GM18499 (cell line): ENCODE measurements at regions not wholly inside any gene's neighbourhood (a gene's known extent, or its start where the extent isn't known, plus 50 kb on each side); places are given as distances from the start of the nearest gene placed in this dataset.

Source experiments
- ATAC-seq: cut with Tn5 transposase; IDR thresholded peaks from one replicate; pipeline ENCODE4 v1.9.1; 2021; ENCODE audit warnings: moderate number of reproducible peaks; ENCODE audit not compliant: insufficient read depth, unreplicated experiment

GRCh38 chr5:56565283-56565615 lies 250.1 kb upstream of the MAP3K1 start:
- no peak for ATAC-seq

- no peak for ATAC-seq
These were observed 250.6 kb upstream of the MAP3K1 start for GRCh38 chr5:56564541-56565282.

DNA sequence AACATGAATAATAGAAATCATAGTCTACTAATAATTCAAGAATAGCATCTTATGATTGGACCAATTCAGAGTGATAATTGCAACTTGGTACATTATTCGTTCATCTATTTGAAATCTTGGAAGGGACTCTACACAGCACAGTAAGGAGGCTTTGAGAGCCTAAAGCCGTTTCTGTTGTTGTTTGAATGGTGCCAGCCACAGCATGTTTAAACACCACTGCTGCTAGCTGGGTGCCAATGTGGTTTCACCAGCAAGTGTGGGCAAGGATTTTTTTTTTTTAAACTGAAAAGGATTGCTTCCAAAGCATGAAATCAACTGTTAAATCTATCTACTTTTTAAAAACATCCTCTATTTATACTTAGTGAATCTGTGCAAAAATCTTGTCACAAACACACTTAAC lies 253.9 kb upstream of the MAP3K1 start:
- ATAC-seq = no peak

GRCh38 chr5:56558131-56558745 lies 257.1 kb upstream of the MAP3K1 start:
- no peak for ATAC-seq

- no peak for ATAC-seq
These were observed 258.2 kb upstream of the MAP3K1 start for GRCh38 chr5:56557198-56557597.

GRCh38 chr5:56552612-56553268 lies 262.6 kb upstream of the MAP3K1 start:
- ATAC-seq = no peak

DNA sequence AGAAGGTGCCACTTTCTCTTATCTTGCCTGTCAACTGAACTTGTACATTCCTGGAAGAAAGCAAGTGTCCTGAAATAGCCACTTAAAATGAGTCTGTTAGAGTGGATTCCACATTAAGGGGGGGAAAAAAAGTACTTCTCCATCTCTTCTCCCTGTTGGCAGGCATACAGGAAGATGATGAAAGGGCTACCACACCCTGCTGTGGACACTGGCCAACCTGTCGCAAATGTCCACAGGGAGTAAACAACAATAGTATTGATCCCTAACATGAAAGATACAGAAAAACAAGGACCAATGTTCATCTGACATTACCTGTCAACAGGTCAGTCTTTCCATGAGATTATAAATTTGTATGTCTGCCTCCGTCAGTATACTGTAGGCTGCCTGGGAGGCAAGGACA lies 265.1 kb upstream of the MAP3K1 start:
- no peak for ATAC-seq

DNA sequence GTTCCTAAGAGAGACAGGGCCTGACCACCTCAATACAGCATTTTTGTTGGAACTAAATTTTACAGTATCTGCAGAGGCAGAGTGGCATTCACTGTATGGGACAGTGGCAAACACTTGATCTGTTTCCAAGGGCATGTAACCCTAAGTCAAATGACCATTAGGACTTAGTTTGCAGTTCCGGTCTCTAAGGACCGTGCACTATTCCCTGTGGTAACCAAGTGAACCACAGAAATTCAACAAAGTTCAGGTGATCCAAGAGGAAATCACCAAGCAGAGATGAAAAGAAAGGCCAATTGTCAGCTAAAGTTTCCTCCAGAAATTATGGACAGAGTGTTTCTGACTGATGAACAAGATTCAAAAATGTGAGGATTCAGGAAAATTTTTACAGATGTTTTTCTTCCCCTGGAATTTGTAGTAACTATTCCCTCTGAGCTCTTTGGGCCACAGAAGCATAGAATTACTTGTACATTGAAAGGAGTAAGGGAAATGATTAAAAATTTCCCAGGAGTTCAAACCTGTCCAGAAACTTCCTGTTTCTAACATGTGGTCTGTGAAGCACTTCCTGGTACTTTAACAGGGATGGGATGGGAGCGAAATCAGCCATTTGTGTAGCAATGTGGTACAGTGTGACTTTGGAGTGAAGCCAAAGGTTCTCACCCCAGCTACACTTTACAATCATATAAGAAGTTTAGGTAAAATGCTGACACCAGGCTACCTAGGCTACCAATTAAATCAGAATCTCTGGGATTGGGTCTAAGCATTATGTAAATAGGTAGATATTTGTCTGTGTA lies 266.1 kb upstream of the MAP3K1 start:
- no peak for ATAC-seq

DNA sequence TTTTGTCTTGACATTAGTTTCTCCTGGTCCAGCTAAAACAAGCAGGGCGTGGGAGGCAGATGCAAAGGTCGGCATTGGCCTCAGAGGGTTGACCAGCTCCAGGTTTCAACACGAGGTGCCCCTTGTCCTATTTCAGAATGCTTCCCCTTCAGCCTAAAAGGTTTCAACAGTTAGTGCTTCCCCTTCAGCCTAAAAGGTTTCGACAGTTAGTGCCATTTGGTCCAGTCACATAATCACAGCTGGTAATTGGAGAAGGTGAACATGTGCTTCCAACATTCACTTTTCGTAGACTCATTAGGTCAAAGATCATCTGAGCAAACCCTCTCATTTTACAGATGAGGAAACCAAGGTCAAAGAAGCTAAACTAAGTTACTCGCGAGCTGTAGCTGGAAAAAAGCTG lies 270.3 kb upstream of the MAP3K1 start:
- no peak for ATAC-seq

- ATAC-seq = no peak
These were observed 271.6 kb upstream of the MAP3K1 start for GRCh38 chr5:56543441-56544388.

- no peak for ATAC-seq
These were observed 275.1 kb upstream of the MAP3K1 start for GRCh38 chr5:56540266-56540665.

DNA sequence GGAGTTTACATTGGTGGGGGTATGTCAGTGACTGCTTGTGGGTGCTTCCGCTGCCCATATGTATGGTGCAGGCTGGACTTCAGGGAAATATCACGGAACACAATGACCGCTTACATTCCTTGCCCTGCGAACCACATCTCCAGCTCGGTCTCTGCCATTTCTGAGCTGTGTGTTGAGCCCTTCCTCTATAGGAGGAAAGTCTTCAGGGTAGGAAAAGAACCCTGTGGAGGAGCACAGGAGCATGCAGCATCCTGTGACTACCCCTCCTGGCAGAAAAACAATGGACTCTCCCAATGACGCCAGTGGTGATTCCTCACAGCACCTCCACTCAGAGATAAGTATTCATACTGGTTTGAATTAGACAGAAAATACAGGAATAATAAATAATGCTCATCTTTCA lies 276.8 kb upstream of the MAP3K1 start:
- ATAC-seq = no peak

DNA sequence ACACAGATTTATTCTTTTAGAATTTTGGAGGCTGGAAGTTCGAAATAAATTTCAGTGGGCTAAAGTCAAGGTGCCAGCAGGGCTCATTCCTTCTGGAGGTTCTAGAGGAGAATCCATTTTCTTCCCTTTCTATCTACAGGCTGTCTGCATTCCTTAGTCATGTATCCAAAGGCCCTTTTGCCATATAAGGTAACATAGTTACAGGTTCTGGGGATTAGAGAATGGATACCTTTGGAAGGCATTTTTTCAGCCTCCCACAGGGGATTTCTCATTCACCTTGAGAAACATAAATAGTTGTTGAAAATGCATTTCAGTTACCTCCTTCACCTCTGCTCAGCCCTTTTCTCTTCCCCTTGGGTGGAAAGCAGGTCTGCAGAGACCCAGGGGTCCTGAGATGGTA lies 280.0 kb upstream of the MAP3K1 start:
- ATAC-seq = no peak

DNA sequence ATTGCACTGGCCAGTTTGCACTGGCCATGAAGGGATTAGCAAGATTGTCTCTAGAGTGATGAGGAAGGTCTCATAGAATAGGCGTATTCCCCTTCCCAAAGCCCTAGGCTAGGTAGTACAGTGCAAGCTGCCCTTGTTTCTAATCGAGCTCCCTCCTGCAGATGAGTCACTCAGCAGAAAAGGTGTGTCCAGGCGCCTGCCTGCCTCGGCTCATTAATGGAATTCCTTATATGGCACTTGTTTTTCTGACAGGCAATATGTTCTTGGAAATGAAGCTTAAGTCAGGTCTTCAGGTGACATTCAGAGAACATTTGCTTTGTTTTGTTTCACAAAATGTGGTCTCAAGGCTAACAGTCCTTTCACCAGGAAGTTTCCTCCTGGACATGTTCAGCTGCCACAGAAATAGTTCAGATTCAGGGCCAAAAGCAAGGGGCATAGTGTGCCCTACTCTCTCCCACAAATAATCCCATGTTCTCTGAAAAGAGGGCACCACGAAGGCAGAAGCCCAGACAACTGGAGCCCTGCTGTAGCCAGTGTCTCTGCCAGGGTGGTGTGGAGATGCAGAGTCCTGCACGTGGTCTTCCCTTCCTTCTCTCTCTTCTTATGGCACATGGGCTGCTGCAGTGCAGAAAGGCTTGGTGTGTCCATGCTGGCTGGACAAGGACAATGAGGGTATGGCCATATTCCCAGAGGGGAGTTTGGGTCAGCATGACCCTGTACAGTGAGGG lies 281.1 kb upstream of the MAP3K1 start:
- ATAC-seq = no peak

DNA sequence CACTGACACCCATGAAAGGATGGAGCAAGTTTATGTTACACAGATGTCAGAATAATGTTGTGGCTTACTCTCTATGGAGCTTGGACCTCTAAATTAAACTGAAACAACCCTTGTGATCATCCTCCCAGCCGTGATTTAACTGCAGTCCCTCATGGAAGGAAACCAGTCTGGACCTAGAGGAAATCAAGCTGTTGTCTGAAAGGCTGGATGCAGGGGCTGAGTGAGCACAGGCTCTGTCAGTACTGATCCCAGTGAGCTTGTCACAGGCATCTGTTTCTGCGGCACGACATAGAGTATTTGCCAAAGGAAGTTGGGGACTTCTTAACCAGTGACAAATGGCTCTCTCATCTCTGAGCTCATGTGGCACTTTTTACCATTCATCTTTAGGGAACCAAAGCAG lies 282.9 kb upstream of the MAP3K1 start:
- no peak for ATAC-seq

DNA sequence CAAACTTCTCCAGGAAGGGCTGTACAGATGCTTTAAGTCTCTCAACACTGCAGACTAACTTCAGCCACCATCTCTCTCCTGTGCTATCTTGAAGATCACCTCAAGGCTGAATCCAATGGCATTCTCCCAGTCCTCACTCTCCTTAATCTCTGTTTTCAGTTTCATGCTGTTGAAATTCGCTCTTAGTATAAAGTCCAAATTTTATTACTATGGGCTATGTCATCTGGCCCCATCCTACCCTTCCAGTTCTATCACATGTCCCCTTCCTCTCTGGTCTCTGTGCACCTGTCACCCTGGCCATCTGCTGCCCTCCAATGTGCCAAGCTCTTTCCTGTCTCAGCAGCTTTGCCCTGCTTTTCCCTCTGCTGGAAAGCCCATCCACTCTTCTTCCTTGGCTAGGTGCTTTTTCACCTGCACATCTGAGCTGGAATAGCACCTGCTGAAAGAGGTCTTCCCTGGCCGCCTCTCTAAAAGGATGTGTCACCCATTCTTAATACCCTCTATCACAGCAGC lies 284.7 kb upstream of the MAP3K1 start:
- ATAC-seq = no peak

DNA sequence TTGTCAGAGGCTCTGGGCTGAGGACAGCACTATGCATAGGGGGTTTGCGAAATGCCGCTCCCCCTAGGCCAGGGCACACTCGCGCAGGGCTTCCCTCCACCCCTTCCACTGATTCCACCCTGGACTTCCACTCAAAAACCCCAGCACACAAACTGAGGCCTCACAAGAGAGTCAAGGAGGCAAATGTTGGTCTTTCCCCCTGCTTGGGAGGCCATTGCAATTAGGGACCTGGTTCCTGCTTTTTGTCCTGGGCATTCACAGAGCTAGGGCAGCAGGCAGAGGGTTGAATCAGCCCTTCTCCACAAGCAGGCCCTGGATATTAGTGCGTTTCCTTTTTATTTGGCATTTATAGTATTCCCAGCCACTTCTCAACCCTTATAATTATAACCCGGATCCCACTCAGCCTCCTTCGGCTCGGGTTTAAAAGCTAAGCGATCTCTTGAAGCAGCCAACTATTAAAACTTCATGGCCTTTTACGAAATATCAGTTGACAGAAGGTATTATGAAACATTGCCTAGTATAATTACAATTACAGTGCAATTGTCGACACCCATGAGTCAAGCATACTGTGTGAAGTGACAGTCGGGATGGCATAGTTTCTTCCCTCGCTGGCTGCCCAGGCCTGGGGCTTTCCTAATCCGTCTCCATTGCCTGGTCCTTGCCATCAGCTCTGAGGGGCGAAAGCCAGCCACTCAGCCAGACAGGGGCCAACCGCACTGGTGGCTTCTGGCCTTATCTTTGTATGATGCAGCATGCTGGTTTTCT lies 285.5 kb upstream of the MAP3K1 start:
- no peak for ATAC-seq

DNA sequence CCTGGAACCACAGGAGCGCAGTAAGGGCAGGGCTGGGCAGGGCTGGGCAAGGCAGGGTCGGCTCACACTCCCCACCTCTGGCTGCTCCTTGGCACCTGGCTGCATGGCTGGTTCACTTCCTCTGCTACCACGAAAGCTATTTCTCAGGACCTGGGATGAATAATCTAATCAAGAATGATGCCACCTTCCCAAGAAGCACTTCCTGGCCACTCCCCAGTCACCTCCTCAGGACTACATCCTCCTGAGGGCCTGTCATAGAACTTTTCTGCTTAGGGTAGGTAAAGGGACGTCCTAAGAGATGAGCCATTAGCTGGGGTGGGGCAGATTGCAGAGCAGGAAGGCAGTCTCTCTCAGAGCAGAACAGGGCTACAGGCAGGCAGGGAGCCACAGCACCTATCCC lies 288.2 kb upstream of the MAP3K1 start:
- ATAC-seq = no peak
